HL-60 (cell line): ENCODE measurements at regions not wholly inside any gene's neighbourhood (a gene's known extent, or its start where the extent isn't known, plus 50 kb on each side); places are given as distances from the start of the nearest gene placed in this dataset.

Experiments used
- DNase-seq, 2 experiments: peaks; one replicate each; pipeline ENCODE4 v3.0.0-alpha.2; 2010 to 2020; ENCODE audit warnings: low read depth in 1 of 2, low spot score in 1 of 2
- H3K27ac ChIP-seq: fragments of 250-450 bp; sonication (Bioruptor Pico); replicated peaks from 2 replicates; pipeline ENCODE4 v1.5.1; 2020; ENCODE audit warnings: mild to moderate bottlenecking, moderate library complexity
- H3K27me3 ChIP-seq: fragments of 250-450 bp; sonication (Bioruptor Pico); 2 replicates; pipeline ENCODE4 v1.5.1; 2021; ENCODE audit warnings: mild to moderate bottlenecking, moderate library complexity; ENCODE audit not compliant: insufficient read depth, poor library complexity, severe bottlenecking
- H3K4me3 ChIP-seq: replicated peaks from 2 replicates; pipeline ENCODE4 v1.5.1; 2011; ENCODE audit warnings: mild to moderate bottlenecking, control low read depth, low read length; ENCODE audit not compliant: insufficient read depth
- CTCF ChIP-seq: IDR thresholded peaks from one replicate; pipeline ENCODE4 v1.5.1; 2011; ENCODE audit warnings: low read length, control low read depth, inconsistent platforms; ENCODE audit not compliant: insufficient read depth
- GABPA ChIP-seq: IDR thresholded peaks from 2 replicates; pipeline ENCODE4 v1.6.1; 2012; ENCODE audit warnings: low read depth
- POLR2AphosphoS5 ChIP-seq: IDR thresholded peaks from 2 replicates; pipeline ENCODE4 v1.6.1; 2012; ENCODE audit warnings: low read depth
- REST ChIP-seq: IDR thresholded peaks from 2 replicates; pipeline ENCODE4 v1.6.1; 2012; ENCODE audit warnings: low read depth; ENCODE audit not compliant: insufficient replicate concordance
- SPI1 ChIP-seq: IDR thresholded peaks from 2 replicates; pipeline ENCODE4 v1.6.1; 2012; ENCODE audit warnings: low read depth, mild to moderate bottlenecking, borderline replicate concordance

- no peak for DNase-seq
- TF ChIP-seq CTCF (no peak), POLR2AphosphoS5 (no peak)
- no peak overlapping the region for H3K4me3 ChIP-seq
These were observed 871.6 kb upstream of the MDGA2 start for GRCh38 chr14:48546996-48547395.

DNA sequence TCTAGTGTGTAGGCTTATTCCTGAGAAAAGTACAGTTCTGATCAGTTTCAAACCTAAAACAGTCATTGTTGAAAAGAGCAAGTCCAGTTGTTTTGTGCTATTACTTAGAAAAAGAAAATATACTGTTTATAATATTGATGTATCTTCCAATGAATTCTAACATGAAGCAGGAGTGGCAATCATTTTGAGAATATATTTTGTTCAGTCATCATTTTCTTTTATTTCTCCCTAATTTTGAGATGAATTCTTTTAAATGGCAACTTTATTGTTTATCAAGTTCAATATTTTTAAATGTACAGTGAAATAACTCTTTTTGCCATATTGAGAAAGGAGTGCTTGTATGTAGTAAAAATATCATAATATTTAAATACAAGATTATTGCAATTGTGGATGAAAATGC lies 862.2 kb upstream of the MDGA2 start:
- H3K4me3 ChIP-seq: no peak overlapping the region
- H3K27ac ChIP-seq: no peak overlapping the region
- TF ChIP-seq POLR2AphosphoS5: no peak
- no peak for TF ChIP-seq GABPA
- TF ChIP-seq CTCF: no peak
- TF ChIP-seq REST: no peak
- TF ChIP-seq SPI1: no peak
- DNase-seq: no peak
- H3K27me3 ChIP-seq: no peaks in the 10 kb centered on the region

More at GRCh38 chr14:48546996-48547395, 871.6 kb upstream of the MDGA2 start:
- Histone ChIP-seq H3K27ac (no peak overlapping the region), H3K27me3 (no peaks in the 10 kb centered on the region)

- no peak for TF ChIP-seq CTCF
- no peak for TF ChIP-seq GABPA
- TF ChIP-seq POLR2AphosphoS5: no peak
- TF ChIP-seq SPI1: no peak
- no peak for TF ChIP-seq REST
- Histone ChIP-seq H3K4me3 (no peak overlapping the region), H3K27me3 (no peaks in the 10 kb centered on the region), H3K27ac (no peak overlapping the region)
- DNase-seq: no peak
These were observed 860.9 kb upstream of the MDGA2 start for GRCh38 chr14:48536318-48536717.

- no peak for TF ChIP-seq REST
- no peak for TF ChIP-seq SPI1
- no peak for TF ChIP-seq GABPA
- no peak for TF ChIP-seq CTCF
- no peak for TF ChIP-seq POLR2AphosphoS5
- H3K4me3 ChIP-seq: no peak overlapping the region
These were observed 852.4 kb upstream of the MDGA2 start for GRCh38 chr14:48527832-48528231.

More at GRCh38 chr14:48527832-48528231, 852.4 kb upstream of the MDGA2 start:
- no peak for DNase-seq
- Histone ChIP-seq H3K27me3 (no peaks in the 10 kb centered on the region), H3K27ac (no peak overlapping the region)
